ENCODE measurements at regions not wholly inside any gene's neighbourhood (a gene's known extent, or its start where the extent isn't known, plus 50 kb on each side); places are given as distances from the start of the nearest gene placed in this dataset.

DNA sequence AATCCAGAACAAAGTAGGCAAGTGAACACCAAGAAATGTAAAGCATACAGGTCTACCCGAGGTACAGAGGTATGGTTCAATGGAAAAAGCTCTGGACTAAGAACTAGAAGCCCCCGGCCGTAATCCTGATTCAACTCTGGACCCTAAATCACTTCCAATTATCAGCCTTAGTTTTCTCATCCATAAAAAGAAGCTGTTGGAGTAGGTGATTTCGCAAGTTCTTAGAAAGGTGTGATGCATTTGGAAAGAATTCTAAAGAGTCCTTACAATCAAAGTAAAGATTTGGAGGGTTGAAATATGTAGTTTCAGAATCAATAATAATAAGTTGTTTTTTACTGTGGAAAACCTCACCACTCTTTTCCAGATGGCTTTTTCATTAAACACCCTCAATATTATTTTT lies 622.1 kb upstream of the ID2 start:
- CTCF ChIA-PET = no interaction called here
- POLR2A ChIA-PET = no interaction called here
- no peak for TF ChIP-seq CTCF (IDR thresholded peaks at IDR 0.05; ENCODE audit: control extremely low read depth, extremely low read depth, low read depth, missing control alignments)

DNA sequence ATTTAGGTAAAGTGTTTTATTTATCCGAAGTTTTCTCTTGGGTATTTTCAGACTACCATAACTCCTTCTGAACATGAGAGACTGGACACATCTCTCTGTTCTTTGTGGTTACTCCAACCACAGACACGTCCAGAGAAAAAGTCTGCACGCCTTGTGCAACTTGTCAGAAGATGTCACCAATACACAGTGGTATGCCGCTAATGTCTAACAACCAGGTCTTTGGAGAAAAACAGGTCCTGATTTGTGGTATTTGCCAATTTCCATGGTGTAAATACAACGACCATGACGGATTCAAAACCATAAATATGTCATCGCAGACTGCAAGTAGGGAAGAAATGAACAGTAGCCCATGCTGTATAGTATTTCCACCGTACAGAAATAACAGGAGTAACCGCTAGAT lies 620.6 kb upstream of the ID2 start:
- CTCF ChIA-PET = no interaction called here
- POLR2A ChIA-PET = no interaction called here
- DNase-seq (ENCODE audit: extremely low spot score) = no peak
- TF ChIP-seq CTCF (IDR thresholded peaks at IDR 0.05; ENCODE audit: control extremely low read depth, extremely low read depth, low read depth, missing control alignments) = no peak

More for the DNA sequence above, 622.1 kb upstream of the ID2 start:
- no peak for DNase-seq (ENCODE audit: extremely low spot score)

- ChIA-PET POLR2A (no interaction called here), CTCF (interaction anchor here (1.2 kb wide), 1 partner anchor 31 kb away, joined by 3 read pairs; no protein-coding TSS in a partner anchor)
Observed at GRCh38 chr2:8064603-8065002, 617.3 kb upstream of the ID2 start.

GRCh38 chr2:8065191-8065590 lies 616.7 kb upstream of the ID2 start:
- ChIA-PET POLR2A (no interaction called here), CTCF (no interaction called here)
- DNase-seq (ENCODE audit: extremely low spot score) = no peak
- TF ChIP-seq CTCF (IDR thresholded peaks at IDR 0.05; ENCODE audit: control extremely low read depth, extremely low read depth, low read depth, missing control alignments) = no peak

More at GRCh38 chr2:8064603-8065002, 617.3 kb upstream of the ID2 start:
- no peak for DNase-seq (ENCODE audit: extremely low spot score)
- no peak for TF ChIP-seq CTCF (IDR thresholded peaks at IDR 0.05; ENCODE audit: control extremely low read depth, extremely low read depth, low read depth, missing control alignments)

DNA sequence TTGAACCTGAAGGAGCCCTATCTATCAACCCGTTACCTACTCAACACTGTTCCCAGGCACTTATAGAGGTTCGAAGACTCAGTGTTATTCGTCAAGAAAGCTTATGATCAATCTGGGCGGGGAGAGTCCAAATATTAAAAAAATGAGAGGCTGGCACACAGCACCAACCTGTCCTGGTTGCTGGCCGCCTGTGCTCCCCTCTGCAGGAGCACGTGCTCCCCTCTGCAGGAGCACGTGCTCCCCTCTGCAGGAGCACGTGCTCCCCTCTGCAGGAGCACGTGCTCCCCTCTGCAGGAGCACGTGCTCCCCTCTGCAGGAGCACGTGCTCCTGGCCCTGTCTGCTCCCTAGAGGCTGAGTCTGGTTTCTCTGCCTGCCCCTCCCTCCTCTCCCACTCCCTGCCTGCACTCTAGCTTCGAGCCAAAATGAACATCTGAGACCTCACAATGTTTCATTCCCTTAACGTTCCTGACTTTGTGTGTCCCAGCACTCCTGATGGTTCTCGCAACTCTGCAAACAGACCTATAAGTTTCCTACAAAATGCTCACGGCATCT lies 614.0 kb upstream of the ID2 start:
- no peak for TF ChIP-seq CTCF (IDR thresholded peaks at IDR 0.05; ENCODE audit: control extremely low read depth, extremely low read depth, low read depth, missing control alignments)
- POLR2A ChIA-PET = no interaction called here
- CTCF ChIA-PET = interaction anchor here (1.7 kb wide), 1 partner anchor 9 kb away, joined by 4 read pairs; no protein-coding TSS in a partner anchor
- no peak for DNase-seq (ENCODE audit: extremely low spot score)

GRCh38 chr2:8072907-8073306 lies 608.9 kb upstream of the ID2 start:
- TF ChIP-seq CTCF (IDR thresholded peaks at IDR 0.05; ENCODE audit: control extremely low read depth, extremely low read depth, low read depth, missing control alignments) = no peak
- DNase-seq (ENCODE audit: extremely low spot score) = no peak
- POLR2A ChIA-PET = no interaction called here
- CTCF ChIA-PET = no interaction called here

DNA sequence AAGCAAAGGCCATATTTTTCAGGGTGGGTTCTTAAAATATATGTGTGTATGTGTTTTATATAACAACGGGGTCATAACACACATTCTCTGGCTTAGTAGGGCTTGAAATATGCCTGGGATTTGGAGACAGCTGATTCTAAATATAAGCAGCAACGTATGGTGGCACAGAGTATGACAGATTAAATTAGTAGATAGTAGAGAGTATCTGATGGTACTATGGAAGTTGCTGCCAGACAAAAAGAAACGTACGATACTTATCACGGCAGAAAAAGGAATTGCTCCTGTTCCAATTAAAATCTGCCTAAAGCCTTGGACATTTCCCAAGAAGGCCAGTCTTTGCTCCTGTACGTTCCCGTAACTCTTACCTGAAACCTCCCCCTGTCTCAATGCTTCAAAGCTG lies 607.9 kb upstream of the ID2 start:
- CTCF ChIA-PET = no interaction called here
- TF ChIP-seq CTCF (IDR thresholded peaks at IDR 0.05; ENCODE audit: control extremely low read depth, extremely low read depth, low read depth, missing control alignments) = no peak
- DNase-seq (ENCODE audit: extremely low spot score) = no peak
- POLR2A ChIA-PET = no interaction called here
